Lower lobe of right lung (tissue), 2 donors: ENCODE measurements at regions not wholly inside any gene's neighbourhood (a gene's known extent, or its start where the extent isn't known, plus 50 kb on each side); places are given as distances from the start of the nearest gene placed in this dataset.
"Not testable (repeated sequence)": the region's sequence is repeated elsewhere in the genome, so short reads cannot be mapped to it uniquely, and the experiment has no call there.

ENCODE experiments used
- ATAC-seq, 2 donors: fragments of 200-7000 bp; cut with Tn5 transposase; one replicate each; pipeline ENCODE4 v1.9.1; 2020 to 2022; ENCODE audit warnings: mild to moderate bottlenecking in 2 of 2, moderate library complexity in 2 of 2
- DNase-seq: peaks from one replicate; pipeline ENCODE4 v3.0.0-alpha.2; 2020
- H3K27ac ChIP-seq: fragments of 200-600 bp; one replicate; pipeline ENCODE4 v1.8.0; 2022
- H3K27me3 ChIP-seq: fragments of 200-600 bp; one replicate; pipeline ENCODE4 v1.8.0; 2022; ENCODE audit warnings: low read depth
- H3K36me3 ChIP-seq: fragments of 200-600 bp; one replicate; pipeline ENCODE4 v1.8.0; 2022; ENCODE audit warnings: mild to moderate bottlenecking
- H3K4me1 ChIP-seq: fragments of 200-600 bp; one replicate; pipeline ENCODE4 v1.8.0; 2022
- H3K4me3 ChIP-seq: fragments of 200-600 bp; one replicate; pipeline ENCODE4 v1.8.0; 2022; ENCODE audit warnings: mild to moderate bottlenecking
- H3K9me3 ChIP-seq: fragments of 200-600 bp; one replicate; pipeline ENCODE4 v1.8.0; 2022
- intact Hi-C: fragments of 100-400 bp; cut with DNase I; formaldehyde crosslinking; loops from one replicate; pipeline ENCODE4 v1.11.0; 2022
- TF ChIP-seq, protein P1 (sequence below): fragments of 200-600 bp; IDR thresholded peaks from one replicate; pipeline ENCODE4 v1.8.0; 2022; ENCODE audit warnings: antibody characterized with exemption, mild to moderate bottlenecking
- donor health status: DM: no; HTN: yes; CAD: no; lungs with severe emphysema.

DNA sequence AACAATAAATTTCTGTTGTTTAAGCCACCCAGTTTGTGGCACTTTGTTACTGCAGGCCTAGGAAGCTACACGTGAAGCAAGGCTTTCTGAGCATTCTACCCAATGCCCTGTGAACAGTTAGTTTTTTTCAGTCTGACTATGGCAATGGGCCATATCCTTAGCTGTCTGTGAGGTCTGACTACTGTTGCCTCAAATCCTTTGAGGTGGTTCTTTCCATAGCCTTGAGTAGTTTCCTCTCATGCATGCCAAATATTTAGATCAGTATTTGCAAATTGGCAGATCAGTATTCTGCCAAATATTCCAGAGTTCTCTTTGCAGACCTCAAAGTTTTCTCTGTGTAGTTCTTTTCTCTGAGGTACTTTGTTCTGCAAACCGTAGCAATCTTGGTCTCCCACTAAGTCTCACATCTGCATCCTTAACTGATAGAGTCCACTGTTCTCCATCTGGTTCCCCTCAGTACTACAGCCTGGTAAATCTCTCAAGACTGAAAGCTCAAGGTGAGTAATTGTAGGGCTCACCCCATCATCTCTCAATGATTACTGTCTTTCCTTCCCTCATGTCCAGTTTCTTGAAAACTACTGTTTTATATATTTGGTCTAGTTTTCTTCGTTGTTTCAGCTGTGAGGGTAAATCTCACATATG is 984.9 kb upstream of the INTU start:
- H3K36me3 ChIP-seq, result no peaks in the 10 kb centered on the region
- no peaks in the 10 kb centered on the region for H3K4me1 ChIP-seq
- H3K4me3 ChIP-seq, result no peak overlapping the region
- H3K9me3 ChIP-seq, result no peaks in the 10 kb centered on the region
- H3K27ac ChIP-seq, result no peak overlapping the region
- H3K27me3 ChIP-seq, result no peaks in the 10 kb centered on the region
- intact Hi-C loops, result no loop called here
- ATAC-seq, result no peak
- DNase-seq, result no peak
- TF ChIP-seq, protein P1, sequence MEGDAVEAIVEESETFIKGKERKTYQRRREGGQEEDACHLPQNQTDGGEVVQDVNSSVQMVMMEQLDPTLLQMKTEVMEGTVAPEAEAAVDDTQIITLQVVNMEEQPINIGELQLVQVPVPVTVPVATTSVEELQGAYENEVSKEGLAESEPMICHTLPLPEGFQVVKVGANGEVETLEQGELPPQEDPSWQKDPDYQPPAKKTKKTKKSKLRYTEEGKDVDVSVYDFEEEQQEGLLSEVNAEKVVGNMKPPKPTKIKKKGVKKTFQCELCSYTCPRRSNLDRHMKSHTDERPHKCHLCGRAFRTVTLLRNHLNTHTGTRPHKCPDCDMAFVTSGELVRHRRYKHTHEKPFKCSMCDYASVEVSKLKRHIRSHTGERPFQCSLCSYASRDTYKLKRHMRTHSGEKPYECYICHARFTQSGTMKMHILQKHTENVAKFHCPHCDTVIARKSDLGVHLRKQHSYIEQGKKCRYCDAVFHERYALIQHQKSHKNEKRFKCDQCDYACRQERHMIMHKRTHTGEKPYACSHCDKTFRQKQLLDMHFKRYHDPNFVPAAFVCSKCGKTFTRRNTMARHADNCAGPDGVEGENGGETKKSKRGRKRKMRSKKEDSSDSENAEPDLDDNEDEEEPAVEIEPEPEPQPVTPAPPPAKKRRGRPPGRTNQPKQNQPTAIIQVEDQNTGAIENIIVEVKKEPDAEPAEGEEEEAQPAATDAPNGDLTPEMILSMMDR, result no peak

DNA sequence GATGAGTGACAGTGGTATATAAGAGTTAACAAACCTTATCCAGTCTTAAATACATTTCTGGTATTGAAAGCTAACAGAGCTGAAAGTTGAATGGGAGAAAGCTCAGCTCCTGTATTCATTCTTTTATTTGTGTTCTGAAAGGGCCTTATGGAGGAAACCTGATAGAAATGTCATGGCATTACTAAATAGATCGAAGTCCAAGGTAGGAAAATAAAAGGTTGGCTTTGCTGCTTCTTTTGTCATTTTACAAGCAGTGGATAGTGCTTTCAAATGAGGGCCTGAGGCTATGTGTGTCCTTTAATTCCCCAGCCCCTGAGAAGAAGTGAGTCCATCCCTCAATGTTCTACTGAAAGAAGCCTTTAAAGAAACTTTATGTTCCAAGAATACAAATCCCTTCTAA is 974.3 kb upstream of the INTU start:
- no peaks in the 10 kb centered on the region for H3K27me3 ChIP-seq
- intact Hi-C loops, result no loop called here
- H3K4me3 ChIP-seq, result no peak overlapping the region
- H3K4me1 ChIP-seq, result no peaks in the 10 kb centered on the region
- ATAC-seq (no peak), DNase-seq (no peak)
- no peak overlapping the region for H3K27ac ChIP-seq
- H3K36me3 ChIP-seq, result no peaks in the 10 kb centered on the region
- no peaks in the 10 kb centered on the region for H3K9me3 ChIP-seq
- TF ChIP-seq, protein P1, result no peak

- Histone ChIP-seq H3K36me3 (no peaks in the 10 kb centered on the region), H3K4me3 (no peak overlapping the region), H3K9me3 (peaks cover 4% of the 10 kb centered on the region), H3K27ac (no peak overlapping the region), H3K27me3 (no peaks in the 10 kb centered on the region), H3K4me1 (no peaks in the 10 kb centered on the region)
- TF ChIP-seq, protein P1, result no peak
- ATAC-seq (no peak), DNase-seq (no peak)
- intact Hi-C loops, result no loop called here
Observed at GRCh38 chr4:126661194-126661593, 971.6 kb upstream of the INTU start.

DNA sequence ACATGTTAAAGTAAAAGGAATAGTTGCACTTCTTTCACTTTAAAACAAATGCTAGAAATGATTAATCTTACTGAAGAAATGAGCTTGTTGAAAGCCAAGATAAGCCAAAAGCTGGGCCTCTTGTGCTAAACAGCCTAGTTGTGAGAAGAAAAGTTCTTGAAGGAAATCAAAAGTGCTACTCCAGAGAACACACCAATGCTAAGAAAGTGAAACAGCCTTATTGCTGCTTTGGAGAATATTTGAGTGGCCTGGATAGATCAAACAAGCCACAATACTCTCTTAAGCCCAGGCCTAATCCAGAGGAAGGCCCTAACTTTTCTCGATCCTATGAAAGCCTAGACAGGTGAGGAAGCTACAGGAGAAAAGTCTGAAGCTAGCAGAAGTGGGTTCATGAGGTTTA is 967.9 kb upstream of the INTU start:
- intact Hi-C loops, result no loop called here
- Histone ChIP-seq H3K27me3 (no peaks in the 10 kb centered on the region), H3K4me1 (no peaks in the 10 kb centered on the region), H3K9me3 (peaks cover 4% of the 10 kb centered on the region), H3K36me3 (no peaks in the 10 kb centered on the region), H3K27ac (no peak overlapping the region), H3K4me3 (no peak overlapping the region)
- TF ChIP-seq, protein P1, result no peak
- DNase-seq, result no peak
- ATAC-seq, result no peak

DNA sequence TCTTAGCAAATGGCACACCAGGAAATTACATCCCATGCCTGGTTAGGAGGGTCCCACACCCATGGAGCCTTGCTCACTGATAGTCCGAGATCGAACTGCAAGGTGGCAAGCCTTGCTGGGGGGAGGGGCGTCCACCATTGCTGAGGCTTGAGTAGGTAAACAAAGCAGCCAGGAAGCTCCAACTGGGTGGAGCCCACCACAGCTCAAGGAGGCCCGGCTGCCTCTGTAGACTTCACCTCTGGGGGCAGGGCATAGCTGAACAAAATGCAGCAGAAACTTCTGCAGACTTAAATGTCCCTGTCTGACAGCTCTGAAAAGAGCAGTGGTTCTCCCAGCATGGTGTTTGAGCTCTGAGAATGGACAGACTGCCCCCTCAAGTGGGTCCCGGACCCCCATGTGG is 962.7 kb upstream of the INTU start:
- ATAC-seq, H3K9me3 ChIP-seq, H3K27me3 ChIP-seq, H3K36me3 ChIP-seq, H3K4me1 ChIP-seq, H3K4me3 ChIP-seq, DNase-seq, intact Hi-C loops, H3K27ac ChIP-seq: not testable (repeated sequence)

GRCh38 chr4:126678618-126679017 is 954.1 kb upstream of the INTU start:
- Histone ChIP-seq H3K4me3 (no peak overlapping the region), H3K27me3 (no peaks in the 10 kb centered on the region), H3K4me1 (no peaks in the 10 kb centered on the region), H3K9me3 (no peaks in the 10 kb centered on the region), H3K36me3 (no peaks in the 10 kb centered on the region), H3K27ac (no peak overlapping the region)
- DNase-seq, result no peak
- ATAC-seq, result no peak
- TF ChIP-seq, protein P1, result no peak
- intact Hi-C loops, result no loop called here
